Transverse colon (tissue), 4 donors: ENCODE measurements at regions not wholly inside any gene's neighbourhood (a gene's known extent, or its start where the extent isn't known, plus 50 kb on each side); places are given as distances from the start of the nearest gene placed in this dataset.

Experiments used
- DNase-seq: peaks from one replicate; pipeline ENCODE4 v3.0.0-alpha.2; 2019
- H3K27ac ChIP-seq, 4 donors: fragments of 200-600 bp; sonication (generic); 2 replicates each; pipeline ENCODE4 v1.5.1; 2016 to 2018; ENCODE audit warnings: inconsistent platforms in 4 of 4
- H3K27me3 ChIP-seq: fragments of 200-600 bp; sonication (generic); 2 replicates; pipeline ENCODE4 v1.5.1; 2017; ENCODE audit warnings: inconsistent platforms
- H3K36me3 ChIP-seq, 4 donors: fragments of 200-600 bp; sonication (generic); 2 replicates each; pipeline ENCODE4 v1.5.1; 2017 to 2019; ENCODE audit warnings: inconsistent platforms in 4 of 4
- H3K4me1 ChIP-seq, 4 donors: fragments of 200-600 bp; sonication (generic); 2 replicates each; pipeline ENCODE4 v1.5.1; 2017 to 2020; ENCODE audit warnings: inconsistent platforms in 4 of 4
- H3K4me3 ChIP-seq, 4 donors: fragments of 200-600 bp; sonication (generic); 1 replicate in 1 of 4; 2 replicates in 3 of 4; pipeline versions ENCODE4 v1.5.1 to v1.6.1; 2017 to 2019; ENCODE audit warnings: inconsistent platforms in 4 of 4
- H3K9me3 ChIP-seq, 2 donors: fragments of 200-600 bp; sonication (generic); 2 replicates each; pipeline ENCODE4 v1.5.1; 2017 to 2019; ENCODE audit warnings: inconsistent platforms in 2 of 2
- EP300 ChIP-seq: sonication (generic); formaldehyde crosslinking; IDR thresholded peaks from one replicate; pipeline ENCODE4 v1.6.1; 2017; ENCODE audit warnings: antibody characterized with exemption, low read depth
- POLR2A ChIP-seq: fragments of 450-650 bp; IDR thresholded peaks from one replicate; pipeline ENCODE4 v1.6.1; 2016; ENCODE audit warnings: antibody characterized with exemption, mild to moderate bottlenecking, moderate library complexity
- POLR2AphosphoS5 ChIP-seq, 3 donors: sonication (generic); formaldehyde crosslinking; IDR thresholded peaks; one replicate each; pipeline ENCODE4 v1.6.1; 2016; ENCODE audit warnings: antibody characterized with exemption in 3 of 3
- WGBS, 2 donors: methylation state at CpG; one replicate each; pipeline ENCODE4 v1.1.5; 2018; ENCODE audit warnings: low coverage in 1 of 2; 5-methylcytosine and 5-hydroxymethylcytosine counted together
- in situ Hi-C, 4 donors: fragments of 200-750 bp; cut with MboI; loops; one replicate each; pipeline versions ENCODE4 v1.15.0 to v1.15.1; 2017; ENCODE audit warnings: low sequenced_read_pairs in 3 of 4, low pct_ligation_motif_present in 1 of 4, low pct_unique_long_range_greater_than_20kb in 1 of 4
- intact Hi-C: fragments of 100-400 bp; cut with DNase I; formaldehyde crosslinking; loops from one replicate; pipeline ENCODE4 v1.15.1; 2023; ENCODE audit warnings: low total_unique reads
- TF ChIP-seq, protein P1 (sequence below), 5 experiments: fragments of 200-600 bp in 3 of 5; fragments of 450-650 bp in 2 of 5; sonication (generic) in 3 of 5; IDR thresholded peaks; 1 replicate in 2 of 5; 2 replicates in 3 of 5; pipeline ENCODE4 v1.5.1; 2016 to 2017; ENCODE audit warnings: antibody characterized with exemption in 5 of 5, inconsistent platforms in 3 of 5, mild to moderate bottlenecking in 2 of 5, moderate library complexity in 1 of 5

- intact Hi-C loops: no loop called here
- DNase-seq: no peak
- H3K27me3 ChIP-seq: no peaks in the 10 kb centered on the region
- H3K36me3 ChIP-seq: no peaks in the 10 kb centered on the region
- 58 to 83% methylated on average over 1 of the region's 1 CpG for WGBS, 2 donors
- H3K4me3 ChIP-seq: no peak overlapping the region
- TF ChIP-seq POLR2A (no peak), EP300 (no peak), POLR2AphosphoS5 (IDR thresholded peaks at IDR 0.05) (no peak)
- TF ChIP-seq, protein P1, sequence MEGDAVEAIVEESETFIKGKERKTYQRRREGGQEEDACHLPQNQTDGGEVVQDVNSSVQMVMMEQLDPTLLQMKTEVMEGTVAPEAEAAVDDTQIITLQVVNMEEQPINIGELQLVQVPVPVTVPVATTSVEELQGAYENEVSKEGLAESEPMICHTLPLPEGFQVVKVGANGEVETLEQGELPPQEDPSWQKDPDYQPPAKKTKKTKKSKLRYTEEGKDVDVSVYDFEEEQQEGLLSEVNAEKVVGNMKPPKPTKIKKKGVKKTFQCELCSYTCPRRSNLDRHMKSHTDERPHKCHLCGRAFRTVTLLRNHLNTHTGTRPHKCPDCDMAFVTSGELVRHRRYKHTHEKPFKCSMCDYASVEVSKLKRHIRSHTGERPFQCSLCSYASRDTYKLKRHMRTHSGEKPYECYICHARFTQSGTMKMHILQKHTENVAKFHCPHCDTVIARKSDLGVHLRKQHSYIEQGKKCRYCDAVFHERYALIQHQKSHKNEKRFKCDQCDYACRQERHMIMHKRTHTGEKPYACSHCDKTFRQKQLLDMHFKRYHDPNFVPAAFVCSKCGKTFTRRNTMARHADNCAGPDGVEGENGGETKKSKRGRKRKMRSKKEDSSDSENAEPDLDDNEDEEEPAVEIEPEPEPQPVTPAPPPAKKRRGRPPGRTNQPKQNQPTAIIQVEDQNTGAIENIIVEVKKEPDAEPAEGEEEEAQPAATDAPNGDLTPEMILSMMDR (IDR thresholded peaks at IDR 0.05): no peak
- in situ Hi-C loops: no loop called here
- H3K4me1 ChIP-seq: no peaks in the 10 kb centered on the region
- H3K9me3 ChIP-seq: peaks cover 0 to 4% of the 10 kb centered on the region in 2 donors
- no peak overlapping the region for H3K27ac ChIP-seq
These were observed 1555.9 kb upstream of the RAG2 start for GRCh38 chr11:38153985-38154384.

DNA sequence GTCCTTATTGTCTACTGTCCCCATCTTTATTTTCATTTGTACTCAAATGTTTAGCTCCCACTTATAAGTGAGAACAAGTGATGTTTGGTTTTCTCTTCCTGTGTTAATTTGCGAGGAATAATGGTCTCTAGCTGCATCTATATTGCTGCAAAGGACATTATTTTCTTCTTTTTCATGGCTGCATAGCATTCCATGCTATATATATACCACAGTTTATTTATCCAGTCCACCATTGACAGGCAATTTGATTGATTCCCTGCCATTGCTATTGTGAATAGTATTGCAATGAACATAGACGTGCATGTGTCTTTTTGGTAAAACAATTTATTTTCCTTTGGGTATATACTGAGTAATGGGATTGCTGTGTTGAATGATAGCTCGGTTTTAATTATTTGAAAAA, 1545.8 kb upstream of the RAG2 start:
- intact Hi-C loops: no loop called here
- WGBS, 2 donors: 64 to 79% methylated on average over 3 of the region's 3 CpGs
- no peak overlapping the region for H3K27ac ChIP-seq
- peaks cover 3 to 4% of the 10 kb centered on the region in 2 donors for H3K9me3 ChIP-seq
- no peak for DNase-seq
- TF ChIP-seq, protein P1 (IDR thresholded peaks at IDR 0.05): no peak
- no peak for TF ChIP-seq POLR2AphosphoS5 (IDR thresholded peaks at IDR 0.05)
- no peaks in the 10 kb centered on the region for H3K36me3 ChIP-seq
- H3K4me3 ChIP-seq: no peak overlapping the region
- no peaks in the 10 kb centered on the region for H3K4me1 ChIP-seq
- H3K27me3 ChIP-seq: no peaks in the 10 kb centered on the region
- in situ Hi-C loops: no loop called here

DNA sequence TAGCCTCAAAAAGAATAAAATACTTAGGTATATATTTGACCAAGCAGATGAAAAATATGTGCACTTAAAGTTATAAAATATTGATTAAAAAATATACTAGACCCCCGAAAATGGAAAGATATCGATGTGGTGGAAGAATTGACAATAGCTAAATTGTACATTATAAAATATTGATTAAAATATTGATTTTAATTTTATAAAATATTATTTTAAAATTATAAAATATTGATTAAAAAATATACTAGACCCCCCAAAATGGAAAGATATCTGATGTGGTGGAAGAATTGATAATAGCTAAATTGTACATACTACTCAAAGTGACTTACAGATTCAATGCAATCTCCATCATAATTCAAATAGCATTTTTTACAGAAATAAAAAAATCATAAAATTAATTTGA, 1540.9 kb upstream of the RAG2 start:
- 85 to 90% methylated on average over 2 of the region's 2 CpGs for WGBS, 2 donors
- in situ Hi-C loops (no loop called here), intact Hi-C loops (no loop called here)
- H3K4me3 ChIP-seq: no peak overlapping the region
- no peak overlapping the region for H3K27ac ChIP-seq
- no peak for TF ChIP-seq EP300
- TF ChIP-seq POLR2A: no peak
- no peak for TF ChIP-seq POLR2AphosphoS5 (IDR thresholded peaks at IDR 0.05)
- TF ChIP-seq, protein P1 (IDR thresholded peaks at IDR 0.05): no peak
- no peaks in the 10 kb centered on the region for H3K27me3 ChIP-seq
- H3K9me3 ChIP-seq: peaks cover 0 to 12% of the 10 kb centered on the region in 2 donors
- DNase-seq: no peak
- H3K36me3 ChIP-seq: no peaks in the 10 kb centered on the region
- no peaks in the 10 kb centered on the region for H3K4me1 ChIP-seq

DNA sequence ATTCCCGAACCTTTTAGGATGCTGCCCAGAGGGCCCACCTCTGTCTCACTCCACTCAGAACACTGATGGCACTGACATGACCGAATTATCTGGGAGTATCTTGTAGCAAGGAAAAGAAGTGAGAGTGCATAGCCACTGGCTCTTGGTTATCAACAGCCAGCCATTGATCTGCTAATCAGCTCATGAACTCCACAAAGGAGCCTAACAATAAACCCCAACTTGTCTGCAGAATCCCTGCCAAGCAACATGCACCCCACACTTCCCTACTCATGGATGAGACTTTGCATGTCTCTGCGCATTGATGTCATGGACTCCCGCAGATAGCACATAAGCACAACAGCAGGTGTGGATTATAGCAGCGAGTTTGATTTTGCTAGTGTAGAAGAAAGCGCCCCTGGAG, 1538.9 kb upstream of the RAG2 start:
- TF ChIP-seq EP300 (no peak), POLR2A (no peak), POLR2AphosphoS5 (IDR thresholded peaks at IDR 0.05) (no peak)
- TF ChIP-seq, protein P1 (IDR thresholded peaks at IDR 0.05): no peak
- H3K9me3 ChIP-seq: peaks cover 0 to 12% of the 10 kb centered on the region in 2 donors
- no peak overlapping the region for H3K27ac ChIP-seq
- 96% methylated on average over 4 to 6 of the region's 6 CpGs for WGBS, 2 donors
- DNase-seq: no peak
- intact Hi-C loops (no loop called here), in situ Hi-C loops (no loop called here)
- no peak overlapping the region for H3K4me3 ChIP-seq
- H3K36me3 ChIP-seq: no peaks in the 10 kb centered on the region
- no peaks in the 10 kb centered on the region for H3K4me1 ChIP-seq
- H3K27me3 ChIP-seq: no peaks in the 10 kb centered on the region
